Mesodermal cell (in vitro differentiated cells): ENCODE measurements at regions not wholly inside any gene's neighbourhood (a gene's known extent, or its start where the extent isn't known, plus 50 kb on each side); places are given as distances from the start of the nearest gene placed in this dataset.

Experiments
- H3K27ac ChIP-seq: 2 replicates; pipeline ENCODE4 v1.7.0; 2013; ENCODE audit warnings: mild to moderate bottlenecking, low read depth, low read length, moderate library complexity; ENCODE audit not compliant: severe bottlenecking
- H3K36me3 ChIP-seq: 2 replicates; pipeline ENCODE4 v1.7.1; 2013; ENCODE audit warnings: mild to moderate bottlenecking, low read length, moderate library complexity; ENCODE audit not compliant: control insufficient read depth, insufficient read depth
- H3K4me1 ChIP-seq: one replicate; pipeline ENCODE4 v1.7.1; 2013; ENCODE audit warnings: mild to moderate bottlenecking, low read length; ENCODE audit not compliant: insufficient read depth, control insufficient read depth, poor library complexity, severe bottlenecking
- H3K4me3 ChIP-seq: 2 replicates; pipeline ENCODE4 v1.7.0; 2013; ENCODE audit warnings: low read length, control low read depth, mild to moderate bottlenecking; ENCODE audit not compliant: insufficient read depth, poor library complexity, severe bottlenecking; ENCODE audit errors: extremely low read depth
- H3K9me3 ChIP-seq: 2 replicates; pipeline ENCODE4 v1.7.1; 2013; ENCODE audit warnings: mild to moderate bottlenecking, low read length, moderate library complexity; ENCODE audit not compliant: control insufficient read depth
- WGBS, 2 experiments: methylation state at CpG; one replicate each; pipeline ENCODE4 v1.1.5; 2013; ENCODE audit warnings: missing lambda C conversion rate in 2 of 2; ENCODE audit not compliant: insufficient coverage in 2 of 2; 5-methylcytosine and 5-hydroxymethylcytosine counted together

GRCh38 chr5:159695741-159696294 lies 220.5 kb upstream of the ADRA1B start:
- Histone ChIP-seq H3K4me1 (no peaks in the 10 kb centered on the region), H3K36me3 (no peaks in the 10 kb centered on the region), H3K27ac (no peak overlapping the region), H3K9me3 (no peaks in the 10 kb centered on the region), H3K4me3 (no peak overlapping the region)
- WGBS, 2 experiments: 85 to 96% methylated on average over 3 of the region's 5 CpGs

- H3K9me3 ChIP-seq: no peaks in the 10 kb centered on the region
- H3K4me3 ChIP-seq: no peak overlapping the region
- H3K27ac ChIP-seq: no peak overlapping the region
Measured at GRCh38 chr5:159697530-159697929, 218.8 kb upstream of the ADRA1B start.

GRCh38 chr5:159698322-159698721 lies 218.0 kb upstream of the ADRA1B start:
- Histone ChIP-seq H3K9me3 (no peaks in the 10 kb centered on the region), H3K4me3 (no peak overlapping the region), H3K27ac (no peak overlapping the region), H3K4me1 (no peaks in the 10 kb centered on the region), H3K36me3 (no peaks in the 10 kb centered on the region)

More at GRCh38 chr5:159697530-159697929, 218.8 kb upstream of the ADRA1B start:
- H3K4me1 ChIP-seq: no peaks in the 10 kb centered on the region
- no peaks in the 10 kb centered on the region for H3K36me3 ChIP-seq

- H3K36me3 ChIP-seq: no peaks in the 10 kb centered on the region
- H3K4me1 ChIP-seq: no peaks in the 10 kb centered on the region
- no peak overlapping the region for H3K27ac ChIP-seq
- no peaks in the 10 kb centered on the region for H3K9me3 ChIP-seq
- H3K4me3 ChIP-seq: no peak overlapping the region
Measured at GRCh38 chr5:159700016-159700415, 216.3 kb upstream of the ADRA1B start.

GRCh38 chr5:159702301-159702700 lies 214.0 kb upstream of the ADRA1B start:
- WGBS, 2 experiments: 80 to 86% methylated on average over 2 of the region's 4 CpGs
- Histone ChIP-seq H3K9me3 (no peaks in the 10 kb centered on the region), H3K4me3 (no peak overlapping the region), H3K27ac (no peak overlapping the region), H3K4me1 (no peaks in the 10 kb centered on the region), H3K36me3 (no peaks in the 10 kb centered on the region)

GRCh38 chr5:159702826-159703225 lies 213.5 kb upstream of the ADRA1B start:
- peaks cover 4% of the 10 kb centered on the region for H3K9me3 ChIP-seq
- no peak overlapping the region for H3K27ac ChIP-seq
- WGBS, 2 experiments: no CpG with 5 or more reads among the region's 1 CpG
- no peaks in the 10 kb centered on the region for H3K36me3 ChIP-seq
- no peaks in the 10 kb centered on the region for H3K4me1 ChIP-seq
- no peak overlapping the region for H3K4me3 ChIP-seq

GRCh38 chr5:159704160-159704559 lies 212.1 kb upstream of the ADRA1B start:
- Histone ChIP-seq H3K36me3 (no peaks in the 10 kb centered on the region), H3K4me1 (no peaks in the 10 kb centered on the region), H3K27ac (no peak overlapping the region), H3K4me3 (no peak overlapping the region), H3K9me3 (peaks cover 7% of the 10 kb centered on the region)
- WGBS, 2 experiments: 84 to 92% methylated on average over 2 of the region's 3 CpGs

- H3K27ac ChIP-seq: no peak overlapping the region
- peaks cover 7% of the 10 kb centered on the region for H3K9me3 ChIP-seq
- no peaks in the 10 kb centered on the region for H3K4me1 ChIP-seq
- no peaks in the 10 kb centered on the region for H3K36me3 ChIP-seq
- WGBS, 2 experiments: 89 to 100% methylated on average over 1 to 2 of the region's 3 CpGs
- H3K4me3 ChIP-seq: no peak overlapping the region
Measured at GRCh38 chr5:159705948-159706347, 210.3 kb upstream of the ADRA1B start.

- H3K4me1 ChIP-seq: no peaks in the 10 kb centered on the region
- 75 to 100% methylated on average over 1 to 2 of the region's 3 CpGs for WGBS, 2 experiments
Measured at GRCh38 chr5:159708090-159708489, 208.2 kb upstream of the ADRA1B start.

GRCh38 chr5:159712672-159713071 lies 203.6 kb upstream of the ADRA1B start:
- WGBS, 2 experiments: 60% methylated on average over 1 of the region's 5 CpGs; no CpG with 5 or more reads in 1 of the 2 experiments
- Histone ChIP-seq H3K36me3 (no peaks in the 10 kb centered on the region), H3K27ac (peak overlapping the region; percentile 59), H3K9me3 (peaks cover 5% of the 10 kb centered on the region), H3K4me1 (no peaks in the 10 kb centered on the region), H3K4me3 (no peak overlapping the region)

More at GRCh38 chr5:159708090-159708489, 208.2 kb upstream of the ADRA1B start:
- Histone ChIP-seq H3K36me3 (no peaks in the 10 kb centered on the region), H3K27ac (no peak overlapping the region), H3K9me3 (peaks cover 7% of the 10 kb centered on the region), H3K4me3 (no peak overlapping the region)

GRCh38 chr5:159713254-159713653 lies 203.0 kb upstream of the ADRA1B start:
- H3K36me3 ChIP-seq: no peaks in the 10 kb centered on the region
- H3K27ac ChIP-seq: peak overlapping the region; percentile 59
- H3K4me1 ChIP-seq: no peaks in the 10 kb centered on the region
- no peaks in the 10 kb centered on the region for H3K9me3 ChIP-seq
- H3K4me3 ChIP-seq: no peak overlapping the region
